ENCODE measurements at regions not wholly inside any gene's neighbourhood (a gene's known extent, or its start where the extent isn't known, plus 50 kb on each side); places are given as distances from the start of the nearest gene placed in this dataset.

- TF ChIP-seq CTCF (IDR thresholded peaks at IDR 0.05; ENCODE audit: extremely low read depth, missing control alignments), result no peak
- DNase-seq (ENCODE audit: low spot score), result no peak
Measured at GRCh38 chr2:137873536-137874244, 90.6 kb upstream of the HNMT start.

GRCh38 chr2:137879121-137879520, 85.2 kb upstream of the HNMT start:
- DNase-seq (ENCODE audit: low spot score), result no peak
- no peak for TF ChIP-seq CTCF (IDR thresholded peaks at IDR 0.05; ENCODE audit: extremely low read depth, missing control alignments)

- no peak for DNase-seq (ENCODE audit: low spot score)
- TF ChIP-seq CTCF (IDR thresholded peaks at IDR 0.05; ENCODE audit: extremely low read depth, missing control alignments), result no peak
Measured at GRCh38 chr2:137881711-137882110, 82.6 kb upstream of the HNMT start.

GRCh38 chr2:137886083-137886831, 78.0 kb upstream of the HNMT start:
- no peak for DNase-seq (ENCODE audit: low spot score)
- TF ChIP-seq CTCF (IDR thresholded peaks at IDR 0.05; ENCODE audit: extremely low read depth, missing control alignments), result no peak

GRCh38 chr2:137888845-137889244, 75.4 kb upstream of the HNMT start:
- TF ChIP-seq CTCF (IDR thresholded peaks at IDR 0.05; ENCODE audit: extremely low read depth, missing control alignments), result no peak
- no peak for DNase-seq (ENCODE audit: low spot score)

- DNase-seq (ENCODE audit: low spot score), result no peak
- TF ChIP-seq CTCF (IDR thresholded peaks at IDR 0.05; ENCODE audit: extremely low read depth, missing control alignments), result no peak
Measured at GRCh38 chr2:137892739-137893138, 71.5 kb upstream of the HNMT start.

GRCh38 chr2:137893145-137893544, 71.1 kb upstream of the HNMT start:
- no peak for DNase-seq (ENCODE audit: low spot score)
- TF ChIP-seq CTCF (IDR thresholded peaks at IDR 0.05; ENCODE audit: extremely low read depth, missing control alignments), result no peak

Data from GM20000 (cell line).